Cardiac muscle cell (in vitro differentiated cells and primary cell): ENCODE measurements at regions not wholly inside any gene's neighbourhood (a gene's known extent, or its start where the extent isn't known, plus 50 kb on each side); places are given as distances from the start of the nearest gene placed in this dataset.

ENCODE experiments used
- DNase-seq, 2 donors: peaks; one replicate each; pipeline versions ENCODE4 v3.0.0 to v3.0.0-alpha.2; 2010 to 2017; ENCODE audit warnings: low read depth in 1 of 2, low spot score in 1 of 2
- H3K27ac ChIP-seq: fragments of 200-600 bp; sonication (generic); 2 replicates; pipeline ENCODE4 v1.5.1; 2016
- H3K27me3 ChIP-seq: fragments of 200-600 bp; sonication (generic); 2 replicates; pipeline ENCODE4 v1.6.0; 2016; ENCODE audit warnings: control low read depth
- H3K36me3 ChIP-seq: fragments of 200-600 bp; sonication (generic); 2 replicates; pipeline ENCODE4 v1.5.1; 2016; ENCODE audit warnings: control low read depth
- H3K4me1 ChIP-seq: fragments of 200-600 bp; sonication (generic); 2 replicates; pipeline ENCODE4 v1.8.1; 2017; ENCODE audit warnings: low read depth, mild to moderate bottlenecking, mixed run types
- H3K4me3 ChIP-seq: fragments of 200-600 bp; sonication (generic); 2 replicates; pipeline ENCODE4 v1.5.1; 2016; ENCODE audit warnings: mild to moderate bottlenecking
- H3K9me3 ChIP-seq: fragments of 200-600 bp; sonication (generic); 2 replicates; pipeline ENCODE4 v1.5.1; 2017; ENCODE audit warnings: low read depth, mild to moderate bottlenecking, control low read depth
- TF ChIP-seq, protein P1 (sequence below): IDR thresholded peaks from 2 replicates; pipeline ENCODE4 v1.5.1; 2012; ENCODE audit warnings: low read depth, mild to moderate bottlenecking, low read length

DNA sequence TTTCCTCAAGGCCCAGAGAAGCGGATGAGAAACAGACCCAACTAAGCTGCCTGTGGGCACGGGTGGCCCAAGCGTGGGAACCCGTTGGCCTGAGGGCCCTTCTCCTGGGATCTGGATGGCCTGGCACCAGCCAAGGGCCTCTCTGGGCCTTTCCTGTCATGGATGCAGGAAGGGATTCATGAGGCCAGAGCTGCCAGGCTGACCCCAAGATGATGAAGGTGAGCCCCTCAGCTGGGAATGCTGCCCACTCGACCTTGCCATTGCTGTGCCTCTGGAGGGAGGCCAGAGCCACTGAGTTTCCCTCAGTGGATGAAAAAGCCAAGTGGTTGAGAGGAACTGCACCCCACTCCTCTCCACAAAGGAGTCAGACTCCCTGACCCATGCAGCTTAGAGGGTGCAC, 171.2 kb downstream of the VEGFA start:
- Histone ChIP-seq H3K36me3 (no peaks in the 10 kb centered on the region), H3K4me1 (peaks cover 59% of the 10 kb centered on the region), H3K4me3 (no peak overlapping the region), H3K9me3 (no peaks in the 10 kb centered on the region), H3K27me3 (no peaks in the 10 kb centered on the region), H3K27ac (no peak overlapping the region)
- DNase-seq: no peak
- TF ChIP-seq, protein P1, sequence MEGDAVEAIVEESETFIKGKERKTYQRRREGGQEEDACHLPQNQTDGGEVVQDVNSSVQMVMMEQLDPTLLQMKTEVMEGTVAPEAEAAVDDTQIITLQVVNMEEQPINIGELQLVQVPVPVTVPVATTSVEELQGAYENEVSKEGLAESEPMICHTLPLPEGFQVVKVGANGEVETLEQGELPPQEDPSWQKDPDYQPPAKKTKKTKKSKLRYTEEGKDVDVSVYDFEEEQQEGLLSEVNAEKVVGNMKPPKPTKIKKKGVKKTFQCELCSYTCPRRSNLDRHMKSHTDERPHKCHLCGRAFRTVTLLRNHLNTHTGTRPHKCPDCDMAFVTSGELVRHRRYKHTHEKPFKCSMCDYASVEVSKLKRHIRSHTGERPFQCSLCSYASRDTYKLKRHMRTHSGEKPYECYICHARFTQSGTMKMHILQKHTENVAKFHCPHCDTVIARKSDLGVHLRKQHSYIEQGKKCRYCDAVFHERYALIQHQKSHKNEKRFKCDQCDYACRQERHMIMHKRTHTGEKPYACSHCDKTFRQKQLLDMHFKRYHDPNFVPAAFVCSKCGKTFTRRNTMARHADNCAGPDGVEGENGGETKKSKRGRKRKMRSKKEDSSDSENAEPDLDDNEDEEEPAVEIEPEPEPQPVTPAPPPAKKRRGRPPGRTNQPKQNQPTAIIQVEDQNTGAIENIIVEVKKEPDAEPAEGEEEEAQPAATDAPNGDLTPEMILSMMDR: no peak

DNA sequence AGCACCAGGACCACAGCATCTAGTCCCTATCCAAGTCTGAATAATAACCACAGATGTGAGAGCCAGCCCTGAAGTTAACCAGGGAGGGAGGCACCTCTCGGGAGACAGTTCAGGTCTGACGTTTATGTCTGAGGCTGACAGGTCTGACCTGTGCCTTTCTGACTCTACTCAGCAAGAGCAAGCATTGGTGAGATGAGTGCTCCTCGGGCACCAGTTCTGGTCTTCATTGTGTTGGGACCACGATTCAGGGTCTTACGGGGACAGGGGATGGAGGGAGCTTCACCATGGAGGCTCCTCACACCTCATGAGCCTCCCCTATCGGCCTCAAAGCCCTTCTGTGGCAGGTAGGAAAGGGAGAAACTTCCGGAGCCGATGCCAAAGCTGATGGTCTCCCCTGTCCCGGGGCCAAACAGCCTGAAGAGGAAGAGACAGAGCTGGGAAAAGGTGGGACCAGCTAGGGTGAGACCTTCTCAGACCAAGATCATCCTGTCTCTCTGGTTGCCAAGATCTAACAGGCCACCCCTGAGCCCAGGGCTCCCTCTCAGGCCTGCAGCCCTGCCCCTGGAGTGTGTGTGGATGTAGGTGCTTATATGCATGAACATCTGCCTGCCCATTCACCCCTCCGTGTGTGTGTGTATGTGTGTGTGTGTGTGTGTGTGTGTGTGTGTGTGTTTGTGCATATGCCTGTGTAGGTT, 170.5 kb downstream of the VEGFA start:
- no peak overlapping the region for H3K4me3 ChIP-seq
- no peaks in the 10 kb centered on the region for H3K36me3 ChIP-seq
- H3K27me3 ChIP-seq: no peaks in the 10 kb centered on the region
- no peak for DNase-seq
- H3K4me1 ChIP-seq: peaks cover 65% of the 10 kb centered on the region
- no peaks in the 10 kb centered on the region for H3K9me3 ChIP-seq
- TF ChIP-seq, protein P1: no peak
- peak overlapping the region; percentile 99 for H3K27ac ChIP-seq

DNA sequence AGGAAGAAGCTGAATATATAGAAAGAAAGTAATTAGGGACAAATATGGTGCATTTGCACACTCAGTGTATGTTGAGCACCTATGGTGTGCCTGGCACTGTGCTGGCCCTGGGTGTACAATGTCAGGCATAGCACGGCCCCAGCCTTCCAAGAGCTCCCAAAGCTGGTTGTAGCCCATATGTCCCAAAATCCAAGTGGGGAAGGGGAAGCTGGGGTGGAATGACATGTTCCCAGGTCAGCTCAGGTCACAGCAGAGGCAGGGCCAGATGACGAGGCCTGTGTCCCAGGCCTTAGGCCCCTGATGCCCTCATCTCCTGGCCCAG, 170.0 kb downstream of the VEGFA start:
- Histone ChIP-seq H3K36me3 (no peaks in the 10 kb centered on the region), H3K4me1 (peaks cover 66% of the 10 kb centered on the region), H3K27ac (peak overlapping the region; percentile 99), H3K27me3 (no peaks in the 10 kb centered on the region), H3K9me3 (no peaks in the 10 kb centered on the region), H3K4me3 (no peak overlapping the region)
- TF ChIP-seq, protein P1: no peak
- DNase-seq: no peak

DNA sequence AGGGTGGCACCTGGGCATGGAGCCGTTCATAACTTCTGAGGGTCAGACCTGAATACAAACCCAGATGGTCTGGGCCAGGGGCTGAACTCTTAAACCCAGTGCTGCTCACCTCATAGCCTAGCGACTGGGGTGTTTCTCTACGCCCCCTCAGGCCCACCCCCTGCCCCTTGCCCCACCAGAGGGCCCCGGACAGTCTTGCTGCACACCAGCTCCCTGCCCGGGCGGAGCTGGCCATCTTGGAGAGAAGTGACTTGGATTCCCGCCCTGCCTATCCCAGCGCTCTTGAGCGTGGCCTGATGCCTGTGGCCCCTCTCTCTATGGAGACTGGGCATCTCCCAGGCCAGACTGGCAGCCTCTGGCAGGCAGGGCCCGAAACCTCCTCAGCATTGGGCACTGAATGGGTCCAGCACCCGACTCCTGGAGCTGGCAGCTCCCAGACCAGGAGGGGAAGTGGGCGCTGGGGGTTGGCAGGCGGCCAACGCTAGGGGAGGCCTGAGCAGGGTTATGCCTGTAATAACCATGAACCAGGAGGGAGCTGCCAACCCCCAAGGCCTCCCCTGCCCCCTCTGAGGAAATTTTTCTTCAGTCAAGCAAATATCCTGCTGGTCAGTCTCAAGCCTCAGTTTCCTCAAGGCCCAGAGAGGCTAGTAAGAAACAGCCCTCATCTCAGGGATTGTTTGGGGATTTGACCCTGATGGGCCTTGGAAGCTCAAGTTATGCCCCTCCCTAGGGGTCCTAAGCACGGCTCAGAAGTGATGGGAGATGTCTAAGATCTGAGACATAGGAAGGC, 169.5 kb downstream of the VEGFA start:
- DNase-seq: no peak
- TF ChIP-seq, protein P1: no peak
- H3K4me3 ChIP-seq: no peak overlapping the region

DNA sequence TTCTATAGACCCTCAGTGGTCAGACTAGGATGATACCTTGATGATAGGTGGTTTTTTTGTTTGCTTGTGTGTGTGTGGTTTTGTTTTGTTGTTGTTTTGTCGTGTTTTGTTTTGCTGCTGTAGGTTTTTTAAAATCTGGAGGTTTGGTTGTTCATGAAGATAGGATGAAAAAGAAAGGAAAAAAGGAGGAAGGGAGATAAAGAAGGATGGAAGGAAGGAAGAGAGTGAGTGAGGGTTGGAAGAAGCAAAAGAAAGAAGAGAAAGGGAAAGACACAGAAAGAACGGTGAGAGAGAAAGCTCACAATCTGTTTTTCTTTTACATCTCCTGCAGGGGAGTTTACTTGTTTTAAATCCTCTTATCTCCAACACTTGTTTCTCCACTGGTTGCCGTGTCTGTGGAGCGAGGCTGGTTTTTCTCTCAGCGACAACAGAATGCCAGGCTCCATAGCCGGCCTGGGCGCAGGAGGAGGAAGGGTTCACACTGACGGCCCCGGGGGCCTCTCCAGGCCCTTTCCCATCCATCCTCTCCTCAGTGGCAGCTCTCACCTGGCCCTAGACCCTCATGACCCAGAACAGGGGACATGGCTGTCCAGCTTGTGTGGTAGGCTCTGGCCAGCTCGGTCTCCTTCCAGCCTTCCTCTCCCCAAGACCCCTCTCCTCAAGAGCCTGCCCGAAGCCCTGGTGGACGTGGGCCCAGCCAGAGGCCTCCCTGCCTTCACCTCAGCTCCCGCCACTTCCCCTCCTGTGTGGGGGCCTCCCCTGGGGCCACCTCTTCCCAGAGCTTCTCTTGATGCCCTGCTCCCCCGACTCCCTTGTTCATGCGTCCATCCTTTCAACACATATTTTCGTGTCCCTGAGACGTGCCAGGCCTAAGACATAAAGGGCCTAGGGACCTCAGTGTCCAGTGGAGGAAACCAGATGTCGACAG, 168.4 kb downstream of the VEGFA start:
- H3K27ac ChIP-seq: peak overlapping the region; percentile 99
- TF ChIP-seq, protein P1: no peak
- H3K27me3 ChIP-seq: no peaks in the 10 kb centered on the region
- peaks cover 71% of the 10 kb centered on the region for H3K4me1 ChIP-seq
- no peaks in the 10 kb centered on the region for H3K9me3 ChIP-seq
- H3K36me3 ChIP-seq: no peaks in the 10 kb centered on the region
- DNase-seq: peak in 1 of 2 donors; percentile 78
- no peak overlapping the region for H3K4me3 ChIP-seq

More for the DNA sequence above, 169.5 kb downstream of the VEGFA start:
- Histone ChIP-seq H3K4me1 (peaks cover 66% of the 10 kb centered on the region), H3K27ac (peak overlapping the region; percentile 99), H3K36me3 (no peaks in the 10 kb centered on the region), H3K27me3 (no peaks in the 10 kb centered on the region), H3K9me3 (no peaks in the 10 kb centered on the region)
